Stimulated activated naive B cell treated with anti-CD40 and anti-IgM and Interleukin-4, amounts not matched to agents 10 μg/mL and 1 μg/mL and 100 μg/mL, for 72 hours (primary cell): ENCODE measurements at regions not wholly inside any gene's neighbourhood (a gene's known extent, or its start where the extent isn't known, plus 50 kb on each side); places are given as distances from the start of the nearest gene placed in this dataset.
"Not testable (repeated sequence)": the region's sequence is repeated elsewhere in the genome, so short reads cannot be mapped to it uniquely, and the experiment has no call there.

ENCODE experiments used
- ATAC-seq, 2 donors: fragments of 150-1000 bp; cut with Tn5 transposase; replicated peaks; 2 replicates each; pipeline ENCODE4 v1.10.0; 2021; ENCODE audit warnings: moderate library complexity in 1 of 2
- DNase-seq: peaks from one replicate; pipeline ENCODE4 v3.0.0; 2021
- H3K27ac Mint-ChIP-seq: one replicate; pipeline ENCODE4 v1.8.0; 2022; ENCODE audit warnings: mild to moderate bottlenecking, mixed read lengths
- H3K27me3 Mint-ChIP-seq, 2 donors: one replicate each; pipeline ENCODE4 v1.8.0; 2022; ENCODE audit warnings: mixed read lengths in 2 of 2
- H3K36me3 Mint-ChIP-seq, 2 donors: one replicate each; pipeline ENCODE4 v1.8.0; 2022; ENCODE audit warnings: mixed read lengths in 2 of 2, mild to moderate bottlenecking in 1 of 2
- H3K4me1 Mint-ChIP-seq, 2 donors: one replicate each; pipeline ENCODE4 v1.8.0; 2022; ENCODE audit warnings: mixed read lengths in 2 of 2, mild to moderate bottlenecking in 1 of 2
- H3K4me3 Mint-ChIP-seq, 2 donors: one replicate each; pipeline ENCODE4 v1.8.0; 2022; ENCODE audit warnings: mild to moderate bottlenecking in 2 of 2, mixed read lengths in 2 of 2, moderate library complexity in 1 of 2
- H3K9me3 Mint-ChIP-seq, 2 donors: one replicate each; pipeline ENCODE4 v1.8.0; 2022; ENCODE audit warnings: mixed read lengths in 2 of 2, mild to moderate bottlenecking in 1 of 2

DNA sequence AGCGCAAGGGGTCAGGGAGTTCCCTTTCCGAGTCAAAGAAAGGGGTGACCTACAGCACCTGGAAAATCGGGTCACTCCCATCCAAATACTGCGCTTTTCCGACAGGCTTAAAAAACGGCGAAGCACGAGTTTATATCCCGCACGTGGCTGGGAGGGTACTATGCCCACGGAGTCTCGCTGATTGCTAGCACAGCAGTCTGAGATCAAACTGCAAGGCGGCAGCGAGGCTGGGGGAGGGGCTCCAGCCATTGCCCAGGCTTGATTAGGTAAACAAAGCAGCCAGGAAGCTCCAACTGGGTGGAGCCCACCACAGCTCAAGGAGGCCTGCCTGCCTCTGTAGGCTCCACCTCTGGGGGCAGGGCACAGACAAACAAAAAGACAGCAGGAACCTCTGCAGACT, 735.1 kb downstream of the TTLL7 start:
- H3K4me1 Mint-ChIP-seq, H3K27me3 Mint-ChIP-seq, H3K4me3 Mint-ChIP-seq, DNase-seq, H3K9me3 Mint-ChIP-seq, H3K36me3 Mint-ChIP-seq, H3K27ac Mint-ChIP-seq, ATAC-seq: not testable (repeated sequence)

DNA sequence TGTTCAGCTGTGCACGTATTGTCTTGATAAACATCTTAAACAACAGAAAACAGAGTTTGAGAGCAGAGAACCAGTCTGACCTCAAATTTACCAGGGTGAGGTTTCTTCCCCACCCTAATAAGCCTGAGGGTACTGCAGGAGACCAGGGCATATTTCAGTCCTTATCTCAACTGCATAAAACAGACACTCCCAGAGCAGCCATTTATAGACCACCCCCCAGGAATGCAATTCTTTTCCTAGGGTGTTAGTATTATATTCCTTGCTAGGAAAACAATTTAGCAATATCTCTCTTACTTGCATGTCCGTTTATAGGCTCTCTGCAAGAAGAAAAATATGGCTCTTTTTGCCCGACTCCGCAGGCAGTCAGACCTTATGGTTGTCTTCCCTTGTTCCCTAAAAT, 747.2 kb downstream of the TTLL7 start:
- H3K4me1 Mint-ChIP-seq, H3K4me3 Mint-ChIP-seq, H3K27me3 Mint-ChIP-seq, H3K27ac Mint-ChIP-seq, DNase-seq, ATAC-seq, H3K36me3 Mint-ChIP-seq: not testable (repeated sequence)
- H3K9me3 Mint-ChIP-seq = peaks cover 9 to 12% of the 10 kb centered on the region in 2 donors

DNA sequence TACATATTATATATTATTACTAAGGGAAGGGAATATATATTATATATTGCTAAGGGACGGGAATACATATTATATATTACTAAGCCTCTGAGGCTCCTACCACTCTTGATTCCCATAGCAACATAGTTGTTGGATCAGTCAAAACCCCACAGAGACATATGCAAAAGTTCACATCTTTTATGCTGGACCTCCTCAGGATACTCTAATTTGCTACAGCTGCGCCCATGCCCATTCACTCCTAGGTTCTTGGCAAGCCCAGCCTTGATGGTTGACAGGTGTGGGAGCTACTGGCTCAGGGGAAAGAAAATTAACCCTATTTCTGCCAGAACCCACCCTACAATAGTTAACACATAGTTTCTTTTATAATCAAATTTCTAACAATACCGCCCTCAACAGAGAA, 752.2 kb downstream of the TTLL7 start:
- not testable (repeated sequence) for H3K4me3 Mint-ChIP-seq, H3K9me3 Mint-ChIP-seq, H3K4me1 Mint-ChIP-seq, H3K27ac Mint-ChIP-seq, H3K27me3 Mint-ChIP-seq, ATAC-seq, H3K36me3 Mint-ChIP-seq, DNase-seq

DNA sequence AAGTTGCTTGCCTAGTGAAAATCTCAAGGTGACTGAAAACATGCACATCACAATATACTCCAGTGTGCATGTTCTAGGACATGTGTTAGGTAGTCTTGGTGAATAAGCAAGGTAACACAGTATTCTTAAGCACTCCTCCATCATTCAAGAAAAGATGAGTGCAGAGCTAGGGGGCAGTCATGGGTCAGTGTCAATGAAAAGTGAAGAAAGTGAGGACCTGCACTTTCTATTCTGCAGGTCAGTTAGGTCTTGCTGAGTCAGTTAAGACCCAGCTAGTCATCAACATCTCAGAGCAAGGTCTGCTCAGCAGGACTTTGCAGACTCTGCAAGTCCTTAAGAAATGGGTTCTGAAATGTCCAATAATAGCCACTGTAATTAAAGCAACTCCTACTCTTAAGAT, 754.1 kb downstream of the TTLL7 start:
- not testable (repeated sequence) for DNase-seq, ATAC-seq, H3K27me3 Mint-ChIP-seq, H3K27ac Mint-ChIP-seq, H3K36me3 Mint-ChIP-seq, H3K9me3 Mint-ChIP-seq, H3K4me3 Mint-ChIP-seq, H3K4me1 Mint-ChIP-seq

DNA sequence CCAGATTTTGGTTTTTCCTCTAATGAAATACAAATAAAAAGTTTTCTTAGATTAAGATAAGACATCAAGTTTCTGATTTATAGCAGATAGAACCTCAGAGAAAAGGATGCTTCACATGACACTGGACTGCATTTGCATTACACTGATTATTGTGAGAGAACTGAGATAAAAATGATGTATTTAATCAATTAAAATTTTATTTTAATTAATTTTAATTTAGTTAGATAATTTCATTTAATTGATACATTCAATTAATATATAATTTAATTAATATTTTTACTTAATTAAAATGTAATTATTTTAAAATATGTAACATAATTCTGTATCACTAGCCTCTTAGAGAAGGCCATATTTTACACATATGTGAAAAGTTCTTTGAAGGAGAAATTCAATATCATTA, 759.4 kb downstream of the TTLL7 start:
- not testable (repeated sequence) for H3K4me1 Mint-ChIP-seq, H3K36me3 Mint-ChIP-seq, H3K27ac Mint-ChIP-seq, ATAC-seq, H3K9me3 Mint-ChIP-seq, H3K27me3 Mint-ChIP-seq, H3K4me3 Mint-ChIP-seq, DNase-seq

DNA sequence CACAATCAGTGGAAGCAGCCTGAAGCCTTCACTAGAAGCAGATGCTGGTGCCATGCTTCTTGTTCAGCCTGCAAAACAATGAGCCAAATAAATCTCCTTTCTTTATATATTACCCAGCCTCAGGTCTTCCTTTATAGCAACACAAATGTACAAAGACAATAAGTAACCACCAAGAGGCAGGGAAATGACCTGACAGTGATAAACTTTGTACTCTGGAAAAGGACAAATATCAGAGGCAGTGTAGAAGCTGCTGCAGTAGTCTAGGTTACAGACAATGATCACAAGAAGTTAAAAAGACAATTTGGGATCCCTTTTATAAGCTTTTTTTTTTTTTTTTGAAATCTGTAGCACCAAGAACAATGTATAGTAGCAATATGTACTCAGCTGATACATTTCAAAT, 760.3 kb downstream of the TTLL7 start:
- not testable (repeated sequence) for ATAC-seq, H3K36me3 Mint-ChIP-seq, H3K27ac Mint-ChIP-seq, H3K4me1 Mint-ChIP-seq, DNase-seq, H3K4me3 Mint-ChIP-seq, H3K27me3 Mint-ChIP-seq, H3K9me3 Mint-ChIP-seq

DNA sequence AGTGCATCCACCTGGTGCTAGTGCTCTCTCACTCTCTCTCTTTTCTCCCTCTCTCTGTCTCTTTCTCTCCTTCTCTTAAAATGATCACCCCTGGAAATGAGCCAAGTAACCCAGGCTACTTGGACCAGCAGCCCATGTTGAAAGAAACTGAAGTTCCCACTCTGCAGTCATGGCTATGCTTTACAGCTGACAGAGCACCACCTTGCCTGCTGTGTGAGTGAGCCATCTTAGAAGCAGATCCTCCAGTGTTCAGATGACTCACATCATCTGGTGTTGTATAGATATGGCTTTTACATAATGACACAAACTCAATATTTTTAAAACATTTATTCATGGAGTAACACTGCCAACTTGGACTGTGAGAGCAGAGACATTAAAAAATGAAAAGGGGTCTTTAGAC, 779.1 kb downstream of the TTLL7 start:
- H3K27me3 Mint-ChIP-seq, H3K4me1 Mint-ChIP-seq, H3K36me3 Mint-ChIP-seq, DNase-seq, H3K9me3 Mint-ChIP-seq, ATAC-seq, H3K4me3 Mint-ChIP-seq, H3K27ac Mint-ChIP-seq: not testable (repeated sequence)

DNA sequence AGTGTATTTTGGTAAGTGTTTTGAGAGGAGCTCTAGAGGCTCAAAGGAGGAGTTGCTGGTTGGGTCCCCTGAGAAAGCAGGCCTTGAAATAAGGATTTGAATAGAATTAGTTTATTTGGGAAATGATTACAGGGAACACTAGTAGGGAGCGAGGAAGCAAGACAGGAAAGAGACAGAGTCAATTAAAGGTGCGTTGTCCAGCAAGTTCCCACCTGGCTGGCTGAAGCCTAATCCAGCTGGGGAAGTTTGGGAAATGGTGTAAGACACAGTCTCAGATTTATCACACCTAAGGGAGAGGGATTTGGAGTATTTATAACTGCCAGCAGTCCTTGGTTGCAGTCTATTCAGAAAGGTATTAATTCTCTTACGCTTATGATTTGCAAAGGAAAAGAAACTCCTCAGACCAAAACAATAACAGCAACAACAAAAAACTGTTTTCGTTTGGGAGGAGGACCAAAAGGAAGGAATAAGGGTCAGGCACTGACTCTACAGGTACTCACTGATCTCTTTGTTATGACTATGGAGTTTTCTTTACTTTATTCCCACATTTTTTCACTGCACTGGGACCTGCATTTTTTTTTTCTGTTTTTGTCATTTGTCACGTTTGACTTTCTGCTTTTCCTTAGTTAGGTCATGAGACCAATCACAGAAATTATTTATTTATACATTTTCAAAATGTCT, 780.8 kb downstream of the TTLL7 start:
- H3K4me3 Mint-ChIP-seq, H3K9me3 Mint-ChIP-seq, ATAC-seq, H3K27ac Mint-ChIP-seq, H3K27me3 Mint-ChIP-seq, H3K4me1 Mint-ChIP-seq, DNase-seq, H3K36me3 Mint-ChIP-seq: not testable (repeated sequence)

DNA sequence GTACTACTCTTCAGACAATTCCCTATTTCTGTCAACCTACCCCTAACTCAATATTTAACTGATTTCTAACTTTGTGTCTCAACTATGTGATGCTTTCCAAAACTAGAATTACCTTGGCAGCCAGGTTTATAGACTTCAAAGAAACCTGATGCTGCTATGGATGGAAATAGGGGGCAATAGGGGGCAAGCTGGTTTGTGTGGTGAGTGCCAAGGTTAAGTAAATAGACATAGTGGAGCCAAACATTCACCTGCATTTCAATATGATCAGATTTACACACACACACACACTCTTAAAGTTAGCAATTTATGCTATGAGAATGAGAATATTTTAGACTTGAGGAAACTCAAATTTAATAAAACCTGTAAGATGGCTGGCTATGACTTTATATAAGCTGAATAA, 784.6 kb downstream of the TTLL7 start:
- not testable (repeated sequence) for H3K4me1 Mint-ChIP-seq, H3K4me3 Mint-ChIP-seq, DNase-seq, H3K36me3 Mint-ChIP-seq, ATAC-seq, H3K9me3 Mint-ChIP-seq, H3K27ac Mint-ChIP-seq, H3K27me3 Mint-ChIP-seq

DNA sequence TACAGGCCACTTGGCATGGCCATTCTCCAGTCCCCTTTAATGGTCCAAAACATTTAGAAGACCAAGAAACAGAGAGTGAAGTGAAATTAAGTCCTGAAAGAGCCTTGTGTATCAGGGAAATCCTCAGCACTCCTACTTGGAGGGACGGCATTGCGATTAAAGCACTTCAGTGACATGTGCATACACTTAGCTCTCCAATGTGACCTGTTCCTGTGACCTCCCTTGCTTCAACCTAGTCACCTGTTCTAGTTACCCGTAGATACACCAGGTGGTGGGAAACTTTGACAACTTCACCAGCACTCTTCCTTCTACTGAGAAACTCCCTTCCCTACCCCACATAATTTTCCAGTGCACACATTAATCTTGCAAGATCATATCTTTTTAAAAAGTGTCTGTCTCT, 785.3 kb downstream of the TTLL7 start:
- H3K4me3 Mint-ChIP-seq, H3K36me3 Mint-ChIP-seq, H3K27me3 Mint-ChIP-seq, DNase-seq, H3K9me3 Mint-ChIP-seq, H3K27ac Mint-ChIP-seq, H3K4me1 Mint-ChIP-seq, ATAC-seq: not testable (repeated sequence)

DNA sequence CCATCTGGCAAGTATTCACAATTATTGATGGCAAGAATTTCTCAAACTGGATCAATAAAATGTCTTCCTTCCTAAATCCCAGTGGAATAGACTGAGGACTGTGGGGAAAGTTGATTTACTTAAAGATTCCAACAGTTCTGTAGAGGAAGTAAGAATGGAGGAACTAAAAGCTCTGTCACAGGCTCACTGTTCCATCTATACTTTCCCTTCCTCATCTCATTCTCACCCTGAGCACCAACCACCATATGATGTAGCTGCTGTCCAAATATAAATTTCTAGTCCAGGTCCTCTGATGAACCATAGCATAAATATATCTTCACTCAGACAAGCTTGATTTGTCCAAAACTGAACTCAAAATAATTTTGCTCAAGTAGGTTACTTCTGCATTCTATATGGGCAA, 786.9 kb downstream of the TTLL7 start:
- not testable (repeated sequence) for H3K9me3 Mint-ChIP-seq, H3K27me3 Mint-ChIP-seq, DNase-seq, H3K27ac Mint-ChIP-seq, H3K4me3 Mint-ChIP-seq, H3K36me3 Mint-ChIP-seq, H3K4me1 Mint-ChIP-seq
- ATAC-seq = peak in 1 of 2 donors; percentile 49

DNA sequence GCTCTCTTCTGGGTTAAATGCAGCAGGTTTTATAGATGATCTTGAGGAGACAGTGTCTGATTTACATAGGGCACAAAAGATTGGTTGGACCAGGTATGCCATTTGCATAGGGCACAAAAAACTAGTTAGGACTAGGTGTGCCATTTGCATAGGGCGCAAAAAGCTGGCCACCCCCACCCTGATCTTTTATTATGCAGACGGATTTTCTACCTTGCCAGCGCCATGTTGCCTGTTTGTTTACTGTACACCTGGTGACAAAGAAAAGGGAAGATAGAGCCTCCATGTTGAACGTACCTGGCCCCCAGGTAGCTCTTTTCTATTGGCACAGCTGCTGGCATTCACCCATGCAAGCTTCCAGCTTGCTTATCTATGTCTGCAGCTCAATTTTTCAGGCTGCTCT, 790.4 kb downstream of the TTLL7 start:
- not testable (repeated sequence) for DNase-seq, H3K27me3 Mint-ChIP-seq, H3K36me3 Mint-ChIP-seq, H3K27ac Mint-ChIP-seq, H3K9me3 Mint-ChIP-seq, H3K4me1 Mint-ChIP-seq, H3K4me3 Mint-ChIP-seq, ATAC-seq

DNA sequence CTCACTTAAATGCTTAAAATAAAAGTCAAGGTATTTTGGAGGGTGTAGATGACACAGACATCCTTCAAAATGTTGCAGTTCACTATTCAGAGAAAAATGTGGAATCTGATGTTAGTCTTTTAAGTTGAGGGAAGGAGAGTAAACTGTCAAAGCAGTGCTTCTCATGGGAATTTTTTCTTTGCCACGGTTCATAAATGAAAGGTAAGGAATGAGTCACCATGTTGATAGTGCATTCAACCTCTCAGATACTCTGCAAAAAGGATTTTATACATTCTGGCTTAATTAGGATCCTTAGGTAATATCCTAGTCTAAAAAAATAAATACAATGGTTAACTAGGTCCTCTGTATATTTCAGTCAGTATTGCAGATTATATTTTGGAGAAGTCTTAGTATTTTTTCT, 804.3 kb downstream of the TTLL7 start:
- H3K9me3 Mint-ChIP-seq, H3K4me1 Mint-ChIP-seq, H3K36me3 Mint-ChIP-seq, DNase-seq, ATAC-seq, H3K27ac Mint-ChIP-seq, H3K27me3 Mint-ChIP-seq, H3K4me3 Mint-ChIP-seq: not testable (repeated sequence)

DNA sequence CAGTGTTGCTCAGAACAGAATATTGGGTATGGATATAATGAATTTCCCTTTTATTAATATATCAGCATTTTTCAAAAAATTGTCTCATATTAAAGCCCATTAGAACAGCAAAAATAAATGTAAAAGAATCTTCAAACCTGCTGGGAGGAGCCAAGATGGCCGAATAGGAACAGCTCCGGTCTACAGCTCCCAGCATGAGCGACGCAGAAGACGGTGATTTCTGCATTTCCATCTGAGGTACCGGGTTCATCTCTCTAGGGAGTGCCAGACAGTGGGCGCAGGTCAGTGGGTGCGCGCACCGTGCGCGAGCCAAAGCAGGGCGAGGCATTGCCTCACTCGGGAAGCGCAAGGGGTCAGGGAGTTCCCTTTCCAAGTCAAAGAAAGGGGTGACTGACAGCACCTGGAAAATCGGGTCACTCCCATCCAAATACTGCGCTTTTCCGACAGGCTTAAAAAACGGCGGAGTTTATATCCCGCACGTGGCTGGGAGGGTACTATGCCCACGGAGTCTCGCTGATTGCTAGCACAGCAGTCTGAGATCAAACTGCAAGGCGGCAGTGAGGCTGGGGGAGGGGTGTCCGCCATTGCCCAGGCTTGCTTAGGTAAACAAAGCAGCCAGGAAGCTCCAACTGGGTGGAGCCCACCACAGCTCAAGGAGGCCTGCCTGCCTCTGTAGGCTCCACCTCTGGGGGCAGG, 816.8 kb downstream of the TTLL7 start:
- DNase-seq, H3K9me3 Mint-ChIP-seq, ATAC-seq, H3K36me3 Mint-ChIP-seq, H3K4me3 Mint-ChIP-seq, H3K27me3 Mint-ChIP-seq, H3K27ac Mint-ChIP-seq, H3K4me1 Mint-ChIP-seq: not testable (repeated sequence)

DNA sequence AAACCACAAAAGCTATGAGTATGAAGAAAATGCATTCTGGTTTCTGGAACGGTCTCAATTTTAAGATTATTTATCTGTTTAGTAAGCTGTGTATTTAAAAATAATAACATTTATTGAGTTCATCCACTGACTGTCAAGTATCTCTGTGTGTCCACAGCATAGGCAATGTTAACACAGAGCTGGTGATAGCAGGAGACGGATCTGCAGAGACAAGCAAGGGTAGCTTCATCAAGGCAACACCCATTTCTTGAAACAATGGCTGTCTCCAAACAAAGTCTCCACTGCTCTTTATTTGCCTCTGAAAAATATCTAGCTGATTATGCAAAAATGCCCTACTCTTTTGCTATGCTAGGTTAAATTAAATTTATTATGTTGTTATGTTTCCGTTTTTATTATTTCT, 818.3 kb downstream of the TTLL7 start:
- ATAC-seq, H3K4me3 Mint-ChIP-seq, H3K27ac Mint-ChIP-seq, H3K27me3 Mint-ChIP-seq, H3K9me3 Mint-ChIP-seq, DNase-seq, H3K36me3 Mint-ChIP-seq, H3K4me1 Mint-ChIP-seq: not testable (repeated sequence)
